Nephron (organoid): ENCODE measurements at regions not wholly inside any gene's neighbourhood (a gene's known extent, or its start where the extent isn't known, plus 50 kb on each side); places are given as distances from the start of the nearest gene placed in this dataset.
"Not testable (repeated sequence)": the region's sequence is repeated elsewhere in the genome, so short reads cannot be mapped to it uniquely, and the experiment has no call there.

Experiments
- H3K27ac Mint-ChIP-seq, 3 experiments: 2 replicates each; pipeline ENCODE4 v1.8.0; 2020; ENCODE audit warnings: mixed read lengths in 3 of 3, mild to moderate bottlenecking in 2 of 3, moderate library complexity in 1 of 3
- H3K27me3 Mint-ChIP-seq: 2 replicates; pipeline ENCODE4 v1.8.0; 2021; ENCODE audit warnings: low read depth, mild to moderate bottlenecking, moderate library complexity, mixed read lengths
- H3K36me3 Mint-ChIP-seq: 2 replicates; pipeline ENCODE4 v1.8.0; 2020; ENCODE audit warnings: low read depth, mixed read lengths
- H3K4me1 Mint-ChIP-seq: 2 replicates; pipeline ENCODE4 v1.8.0; 2020; ENCODE audit warnings: mixed read lengths
- H3K4me3 Mint-ChIP-seq, 3 experiments: 2 replicates each; pipeline ENCODE4 v1.8.0; 2020; ENCODE audit warnings: mild to moderate bottlenecking in 3 of 3, mixed read lengths in 3 of 3, moderate library complexity in 2 of 3
- H3K9me3 Mint-ChIP-seq: 2 replicates; pipeline ENCODE4 v1.8.0; 2020; ENCODE audit warnings: mixed read lengths
- TF ChIP-seq, protein P1 (sequence below), 3 experiments: fragments of 200-600 bp; sonication (generic); IDR thresholded peaks; one replicate each; pipeline ENCODE4 v1.5.0; 2021; ENCODE audit warnings: antibody characterized with exemption in 3 of 3; ENCODE audit not compliant: unreplicated experiment in 3 of 3

DNA sequence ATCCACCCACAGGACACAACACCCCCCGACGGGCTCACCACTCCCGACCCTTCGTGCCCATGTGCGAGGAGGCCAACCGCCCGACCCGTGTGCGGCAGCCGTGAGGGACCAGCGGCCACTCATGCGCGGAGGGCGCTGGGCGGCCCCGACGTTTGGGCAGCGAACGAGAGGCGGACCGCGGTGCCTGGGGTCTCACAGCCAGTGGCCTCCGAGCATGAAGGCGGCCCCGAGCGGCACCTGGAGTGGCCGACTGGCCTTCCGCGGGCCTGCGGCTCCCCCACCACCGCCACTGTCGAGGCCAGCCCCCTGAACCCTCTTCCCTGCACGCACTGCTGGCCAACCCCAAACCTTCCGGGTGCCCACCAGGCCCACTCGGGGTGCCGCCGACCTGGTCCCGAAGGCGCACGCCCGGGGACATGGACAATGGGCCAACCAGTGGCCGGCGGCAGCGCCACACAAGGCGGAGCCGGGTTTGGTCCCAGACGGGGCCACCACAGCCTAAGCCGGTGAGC, 4274.9 kb upstream of the OR11H1 start:
- Mint-ChIP-seq H3K4me3 (no peak overlapping the region), H3K27me3 (no peaks in the 10 kb centered on the region), H3K36me3 (no peaks in the 10 kb centered on the region), H3K4me1 (no peaks in the 10 kb centered on the region), H3K9me3 (no peaks in the 10 kb centered on the region), H3K27ac (no peak overlapping the region)
- TF ChIP-seq, protein P1, sequence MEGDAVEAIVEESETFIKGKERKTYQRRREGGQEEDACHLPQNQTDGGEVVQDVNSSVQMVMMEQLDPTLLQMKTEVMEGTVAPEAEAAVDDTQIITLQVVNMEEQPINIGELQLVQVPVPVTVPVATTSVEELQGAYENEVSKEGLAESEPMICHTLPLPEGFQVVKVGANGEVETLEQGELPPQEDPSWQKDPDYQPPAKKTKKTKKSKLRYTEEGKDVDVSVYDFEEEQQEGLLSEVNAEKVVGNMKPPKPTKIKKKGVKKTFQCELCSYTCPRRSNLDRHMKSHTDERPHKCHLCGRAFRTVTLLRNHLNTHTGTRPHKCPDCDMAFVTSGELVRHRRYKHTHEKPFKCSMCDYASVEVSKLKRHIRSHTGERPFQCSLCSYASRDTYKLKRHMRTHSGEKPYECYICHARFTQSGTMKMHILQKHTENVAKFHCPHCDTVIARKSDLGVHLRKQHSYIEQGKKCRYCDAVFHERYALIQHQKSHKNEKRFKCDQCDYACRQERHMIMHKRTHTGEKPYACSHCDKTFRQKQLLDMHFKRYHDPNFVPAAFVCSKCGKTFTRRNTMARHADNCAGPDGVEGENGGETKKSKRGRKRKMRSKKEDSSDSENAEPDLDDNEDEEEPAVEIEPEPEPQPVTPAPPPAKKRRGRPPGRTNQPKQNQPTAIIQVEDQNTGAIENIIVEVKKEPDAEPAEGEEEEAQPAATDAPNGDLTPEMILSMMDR (IDR thresholded peaks at IDR 0.05; ENCODE audit: unreplicated experiment in 3 of 3), result no peak

DNA sequence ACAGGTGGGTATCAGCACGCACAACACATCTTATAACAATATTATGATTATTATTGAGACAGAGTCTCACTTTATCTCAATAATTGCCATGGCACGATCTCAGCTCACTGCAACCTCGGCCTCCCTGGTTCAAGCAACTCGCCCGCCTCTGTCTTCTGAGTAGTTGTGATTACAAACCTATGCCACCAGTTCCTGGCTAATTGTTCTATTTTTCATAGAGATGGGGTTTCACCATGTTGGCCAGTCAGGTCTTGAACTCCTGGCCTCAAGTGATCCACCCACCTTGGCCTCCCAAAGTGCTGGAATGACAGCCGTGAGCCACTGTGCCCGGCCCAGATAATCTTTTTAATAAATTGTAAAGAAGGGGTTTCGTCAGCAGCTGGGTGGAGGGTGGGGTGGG, 4257.0 kb upstream of the OR11H1 start:
- not testable (repeated sequence) for H3K9me3 Mint-ChIP-seq, H3K27ac Mint-ChIP-seq, H3K36me3 Mint-ChIP-seq, H3K4me3 Mint-ChIP-seq, H3K27me3 Mint-ChIP-seq, H3K4me1 Mint-ChIP-seq

DNA sequence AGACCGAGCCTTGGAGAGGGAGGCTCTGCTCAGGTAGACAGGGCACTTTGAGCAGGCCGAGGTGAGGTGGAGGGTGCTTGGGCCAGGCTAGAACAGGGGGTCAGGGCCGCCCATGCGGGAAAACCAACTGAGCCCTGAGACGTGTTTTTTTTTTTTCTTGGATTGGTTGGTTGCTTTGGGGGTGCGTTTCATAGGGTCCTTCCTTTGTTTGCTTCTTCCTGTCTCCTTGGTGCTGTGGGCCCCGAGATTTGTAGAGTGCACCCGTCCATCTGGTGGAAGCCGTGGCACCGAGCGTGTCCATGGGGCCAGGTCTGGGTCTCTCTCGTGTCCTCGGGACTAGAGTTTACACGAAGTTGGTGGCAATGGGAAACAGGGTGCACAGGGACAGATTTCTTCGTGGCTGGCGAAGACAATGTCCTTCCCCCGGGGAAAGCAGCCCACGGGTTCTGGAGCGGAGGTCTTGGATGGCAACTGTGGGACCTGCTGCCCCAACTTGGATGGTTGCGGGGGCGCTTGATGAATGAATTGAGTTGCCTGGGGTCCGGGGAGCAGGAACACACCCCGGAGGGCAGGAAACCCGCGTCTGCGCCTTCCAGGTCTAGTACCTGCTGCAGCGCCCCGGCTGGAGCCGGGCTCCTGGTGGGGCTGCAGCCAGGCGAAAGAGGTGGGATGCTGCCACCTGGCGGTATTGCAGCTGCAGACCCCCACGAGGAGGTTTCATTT, 4242.7 kb upstream of the OR11H1 start:
- H3K36me3 Mint-ChIP-seq, H3K27ac Mint-ChIP-seq, H3K27me3 Mint-ChIP-seq, H3K4me3 Mint-ChIP-seq, H3K4me1 Mint-ChIP-seq: not testable (repeated sequence)
- H3K9me3 Mint-ChIP-seq, result peaks cover 34% of the 10 kb centered on the region

DNA sequence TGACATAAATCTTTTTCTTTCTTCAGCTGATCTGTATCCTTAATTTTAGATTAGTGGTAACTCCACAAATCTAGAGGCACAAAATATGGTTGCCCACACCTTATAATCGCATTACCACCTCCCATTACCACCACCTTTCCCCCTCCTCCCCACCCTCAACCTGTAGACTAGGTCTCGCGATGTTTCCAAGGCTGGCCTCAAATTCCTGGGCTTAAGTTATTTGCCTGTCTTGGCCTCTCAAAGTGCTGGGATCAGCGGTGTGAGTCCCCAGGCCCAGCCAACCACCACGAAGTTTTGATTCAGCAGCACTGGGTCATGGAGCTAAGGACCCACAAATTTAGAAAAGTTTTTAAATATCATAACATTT, 4242.2 kb upstream of the OR11H1 start:
- H3K27ac Mint-ChIP-seq, H3K4me3 Mint-ChIP-seq, H3K27me3 Mint-ChIP-seq: not testable (repeated sequence)

DNA sequence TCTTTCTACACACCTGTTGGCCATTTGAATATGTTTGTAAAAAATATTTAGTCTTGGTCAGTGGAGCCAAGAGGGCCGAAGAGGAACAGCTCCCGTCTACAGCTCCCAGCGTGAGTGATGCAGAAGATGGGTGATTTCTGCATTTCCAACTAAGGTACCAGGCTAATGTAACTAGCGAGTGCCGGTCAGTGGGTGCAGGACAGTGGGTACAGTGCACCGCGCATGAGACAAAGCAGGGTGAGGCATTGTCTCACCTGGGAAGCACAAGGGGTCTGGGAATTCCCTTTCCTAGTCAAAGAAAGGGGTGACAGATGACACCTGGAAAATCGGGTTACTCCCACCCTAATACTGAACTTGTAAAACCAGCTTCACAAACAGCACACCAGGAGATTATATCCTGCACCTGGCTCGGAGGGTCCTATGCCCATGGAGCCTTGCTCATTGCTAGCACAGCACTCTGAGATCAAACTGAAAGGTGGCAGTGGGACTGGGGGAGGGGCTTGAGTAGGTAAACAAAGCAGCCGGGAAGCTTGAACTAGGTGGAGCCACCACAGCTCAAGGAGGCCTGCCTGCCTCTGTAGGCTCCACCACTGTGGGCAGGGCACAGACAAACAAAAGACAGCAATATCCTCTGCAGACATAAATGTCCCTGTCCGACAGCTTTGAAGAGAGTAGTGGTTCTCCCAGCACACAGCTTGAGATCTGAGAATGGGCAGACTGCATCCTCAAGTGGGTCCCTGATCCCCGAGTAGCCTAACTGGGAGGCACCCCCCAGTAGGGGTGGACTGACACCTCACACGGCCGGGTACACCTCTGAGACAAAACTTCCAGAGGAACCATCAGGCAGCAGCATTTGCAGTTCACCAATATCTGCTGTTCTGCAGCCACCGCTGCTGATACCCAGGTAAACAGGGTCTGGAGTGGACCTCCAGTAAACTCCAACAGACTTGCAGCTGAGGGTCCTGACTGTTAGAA, 4239.5 kb upstream of the OR11H1 start:
- not testable (repeated sequence) for H3K27ac Mint-ChIP-seq, H3K4me1 Mint-ChIP-seq, H3K27me3 Mint-ChIP-seq, H3K4me3 Mint-ChIP-seq, H3K36me3 Mint-ChIP-seq
- H3K9me3 Mint-ChIP-seq, result peaks cover 65% of the 10 kb centered on the region

More for the DNA sequence above, 4242.2 kb upstream of the OR11H1 start:
- not testable (repeated sequence) for H3K36me3 Mint-ChIP-seq, H3K4me1 Mint-ChIP-seq
- peaks cover 40% of the 10 kb centered on the region for H3K9me3 Mint-ChIP-seq

DNA sequence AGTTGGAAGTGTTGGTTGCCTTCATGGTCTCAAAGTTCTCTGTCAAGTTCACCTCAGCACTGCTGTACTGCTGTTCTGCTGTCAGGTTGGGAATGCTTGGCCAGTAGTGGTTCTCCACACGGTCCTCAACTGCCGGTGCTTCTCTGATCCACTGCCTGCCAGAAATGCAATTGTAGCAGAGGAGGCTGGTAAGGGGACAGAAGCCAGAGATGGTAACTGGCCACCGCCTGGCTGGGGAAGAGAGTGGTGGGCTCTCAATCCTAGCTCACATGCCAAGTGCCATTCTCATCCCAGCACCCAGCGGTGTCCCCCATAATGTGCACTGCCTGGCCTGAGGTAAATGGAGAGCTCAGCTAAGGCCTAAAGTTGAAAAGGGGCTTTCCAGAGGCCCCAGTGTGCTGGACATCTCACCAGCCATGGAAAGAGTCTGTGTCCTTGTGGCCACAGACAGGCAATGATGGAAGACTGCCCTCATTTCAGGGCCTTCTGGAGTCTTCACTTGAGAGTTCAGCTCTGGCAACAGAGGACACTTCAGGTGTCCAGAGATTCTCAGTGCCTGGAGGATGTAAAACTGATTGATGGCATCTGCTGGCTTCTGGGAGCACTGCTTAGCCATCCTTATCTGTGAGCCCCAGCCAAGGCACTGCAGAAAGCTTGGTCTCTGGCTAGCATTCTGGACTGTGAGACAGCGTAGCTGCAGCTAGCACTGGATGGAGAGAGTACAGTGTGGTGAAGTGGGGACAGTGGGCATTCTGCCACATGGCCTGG, 4229.7 kb upstream of the OR11H1 start:
- not testable (repeated sequence) for H3K4me3 Mint-ChIP-seq, H3K27me3 Mint-ChIP-seq, H3K27ac Mint-ChIP-seq, H3K4me1 Mint-ChIP-seq
- H3K36me3 Mint-ChIP-seq, result peaks cover 11% of the 10 kb centered on the region
- peaks cover 68% of the 10 kb centered on the region for H3K9me3 Mint-ChIP-seq

DNA sequence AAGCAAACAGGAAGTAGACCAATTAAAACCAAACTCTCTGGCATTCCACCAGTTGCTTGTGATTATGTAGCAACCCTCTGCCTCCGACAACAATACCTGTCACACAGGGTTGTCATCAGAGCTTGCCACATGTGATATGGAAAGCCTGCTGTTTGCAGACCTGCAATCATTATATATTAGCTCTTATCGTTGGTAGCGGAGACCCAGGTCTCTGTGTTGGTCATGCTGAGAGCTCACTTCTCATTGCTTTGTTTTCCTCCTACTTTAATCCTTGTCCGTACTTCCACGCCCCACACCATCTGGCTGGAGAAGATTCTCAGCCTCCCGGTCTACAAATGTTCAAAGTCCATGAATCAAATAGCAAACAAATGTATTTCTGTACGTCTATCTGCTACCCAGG, 4225.6 kb upstream of the OR11H1 start:
- H3K27me3 Mint-ChIP-seq, H3K4me3 Mint-ChIP-seq, H3K4me1 Mint-ChIP-seq, H3K27ac Mint-ChIP-seq: not testable (repeated sequence)
- H3K36me3 Mint-ChIP-seq, result peaks cover 11% of the 10 kb centered on the region
- peaks cover 82% of the 10 kb centered on the region for H3K9me3 Mint-ChIP-seq

DNA sequence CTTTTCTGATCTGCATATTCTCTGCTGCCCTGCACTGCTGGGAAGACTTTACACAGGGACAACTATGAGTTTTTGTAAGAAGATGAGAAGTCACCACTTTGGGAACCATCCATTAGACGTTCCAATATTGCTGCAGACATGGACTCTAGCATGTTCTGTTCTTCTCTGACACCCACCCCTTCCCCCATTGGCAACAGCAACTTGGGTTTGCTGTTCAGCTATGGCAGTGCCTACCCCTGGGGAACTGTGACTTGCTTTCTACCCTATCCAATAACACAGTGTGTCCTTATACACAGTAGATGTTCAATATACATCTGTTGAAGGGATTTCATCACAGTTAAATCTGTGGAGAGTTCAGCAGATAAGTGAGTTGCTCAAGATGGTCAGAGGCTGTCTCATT, 4225.1 kb upstream of the OR11H1 start:
- not testable (repeated sequence) for H3K27ac Mint-ChIP-seq, H3K27me3 Mint-ChIP-seq, H3K4me1 Mint-ChIP-seq, H3K4me3 Mint-ChIP-seq
- H3K36me3 Mint-ChIP-seq, result peaks cover 15% of the 10 kb centered on the region
- H3K9me3 Mint-ChIP-seq, result peaks cover 82% of the 10 kb centered on the region

DNA sequence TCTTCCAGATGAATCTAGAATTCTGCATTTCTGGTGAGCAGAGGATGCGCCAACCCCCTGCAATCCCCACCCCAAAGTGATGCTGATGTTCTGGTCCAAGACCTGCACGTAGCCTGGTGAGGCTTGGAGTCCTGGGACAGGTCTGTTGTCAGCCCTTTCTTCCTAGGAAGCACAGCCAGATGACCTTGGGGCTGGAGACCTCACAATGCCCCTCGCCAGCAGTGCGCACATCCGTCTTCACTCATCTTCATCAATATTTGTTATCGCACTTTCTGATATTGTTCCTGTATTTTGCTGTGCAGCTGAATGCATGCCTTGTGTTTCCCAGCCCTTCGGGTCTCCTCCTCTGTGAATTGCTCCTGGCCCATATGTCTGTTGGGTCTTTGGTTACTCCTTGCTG, 4222.8 kb upstream of the OR11H1 start:
- H3K27me3 Mint-ChIP-seq, H3K4me3 Mint-ChIP-seq, H3K4me1 Mint-ChIP-seq, H3K27ac Mint-ChIP-seq: not testable (repeated sequence)
- Mint-ChIP-seq H3K36me3 (peaks cover 12% of the 10 kb centered on the region), H3K9me3 (peaks cover 81% of the 10 kb centered on the region)

DNA sequence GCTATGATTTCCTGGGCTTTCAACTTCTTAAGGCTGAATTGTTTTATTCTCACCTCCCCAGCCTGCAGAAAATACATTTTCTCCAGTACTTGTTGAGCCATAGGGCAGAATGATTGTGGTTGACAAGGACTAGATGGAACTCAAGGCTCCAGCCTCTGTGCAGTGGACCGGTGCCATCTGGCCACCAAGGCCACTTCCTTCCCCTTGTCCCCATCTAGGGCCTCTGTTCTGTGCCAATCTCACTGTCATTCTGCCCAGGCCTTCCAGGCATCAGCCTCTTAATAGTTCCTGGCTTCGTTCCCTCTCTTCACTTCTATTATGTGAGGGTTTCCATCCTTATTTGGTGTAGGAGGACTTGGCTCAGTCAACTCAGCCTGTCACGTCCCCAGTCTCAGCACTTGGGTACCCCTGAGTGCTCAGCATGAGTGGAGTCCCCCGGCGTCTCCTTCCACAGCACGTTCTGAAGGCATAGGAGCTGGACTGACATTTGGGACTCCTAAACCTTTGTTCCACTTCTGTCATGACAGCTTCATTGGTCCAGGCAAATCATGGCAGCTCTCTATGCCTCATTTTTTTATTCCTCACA, 4221.0 kb upstream of the OR11H1 start:
- not testable (repeated sequence) for H3K27ac Mint-ChIP-seq

More for the DNA sequence above, 4221.0 kb upstream of the OR11H1 start:
- not testable (repeated sequence) for H3K4me1 Mint-ChIP-seq, H3K4me3 Mint-ChIP-seq, H3K27me3 Mint-ChIP-seq
- Mint-ChIP-seq H3K36me3 (peaks cover 16% of the 10 kb centered on the region), H3K9me3 (peaks cover 84% of the 10 kb centered on the region)
